GM20431 (cell line): ENCODE measurements at regions not wholly inside any gene's neighbourhood (a gene's known extent, or its start where the extent isn't known, plus 50 kb on each side); places are given as distances from the start of the nearest gene placed in this dataset.
"Not testable (repeated sequence)": the region's sequence is repeated elsewhere in the genome, so short reads cannot be mapped to it uniquely, and the experiment has no call there.

Source experiments
- in situ Hi-C: fragments of 300-500 bp; cut with MseI, MboI; formaldehyde crosslinking; loops from one replicate; pipeline ENCODE4 v1.15.0; 2020; ENCODE audit warnings: low sequenced_read_pairs; ENCODE audit not compliant: unreplicated experiment

DNA sequence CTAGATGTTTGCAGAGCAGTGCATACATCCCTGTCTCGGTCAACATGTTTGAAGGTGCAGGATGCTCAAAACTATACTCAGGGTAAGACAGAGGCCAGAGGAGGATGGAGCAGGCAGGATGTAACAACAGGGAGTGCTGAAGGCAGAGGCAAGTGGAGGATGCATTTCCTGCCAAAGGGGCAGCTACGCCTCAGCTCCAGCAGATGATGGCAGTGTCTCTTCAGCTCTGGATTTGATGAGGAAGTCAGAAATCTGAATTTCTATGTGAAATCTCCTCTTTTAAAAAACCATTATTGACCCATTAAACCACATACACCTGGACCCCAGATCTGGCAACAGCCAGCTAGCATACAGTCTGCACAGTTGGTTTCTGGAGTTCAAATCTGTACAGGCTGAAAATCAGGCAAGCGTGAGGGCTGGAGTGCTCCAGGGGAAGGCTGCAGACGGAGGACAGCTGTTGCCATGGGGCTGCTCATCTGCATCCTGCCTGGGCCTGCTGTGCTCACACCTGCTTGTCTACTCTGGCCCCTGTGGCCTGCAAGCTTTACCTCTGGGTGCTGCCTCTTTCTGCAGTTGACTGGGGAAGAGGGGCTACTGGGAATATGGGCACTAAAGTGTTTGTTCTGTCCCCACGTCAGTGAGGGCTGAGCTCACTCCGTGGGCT, 152.9 kb upstream of the SLC28A3 start:
- in situ Hi-C loops = loop anchor here (25.0 kb wide), 1 partner anchor 94 kb away; no protein-coding TSS in a partner anchor

DNA sequence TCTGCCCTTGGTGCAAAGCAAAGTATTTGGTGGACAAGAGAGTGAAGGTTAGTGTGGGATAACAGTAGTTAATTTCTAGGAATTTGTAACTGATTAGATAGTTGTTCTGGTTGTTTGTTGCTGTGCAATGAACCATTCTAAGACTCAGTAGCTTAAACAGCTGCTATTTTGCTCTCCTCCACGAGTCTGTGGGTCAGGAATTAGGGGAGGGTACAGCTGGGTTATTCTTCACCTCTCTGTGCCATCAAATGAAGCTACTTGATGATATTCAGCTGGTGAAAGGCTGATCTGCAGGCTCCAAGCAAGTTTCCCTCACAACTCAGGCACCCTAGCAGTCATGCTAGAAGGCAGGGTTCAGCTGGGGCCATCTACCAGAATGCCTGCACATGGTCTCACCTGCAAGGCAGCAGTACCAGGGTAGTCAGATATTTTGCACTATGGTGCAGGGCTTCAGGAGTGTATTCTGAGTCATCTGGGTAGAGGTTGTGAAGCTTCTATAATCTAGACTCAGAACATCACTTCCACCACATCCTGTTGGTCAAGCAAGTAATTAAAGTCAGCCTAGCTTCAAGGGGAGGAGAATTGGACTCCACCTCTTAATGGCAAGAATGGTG, 159.5 kb upstream of the SLC28A3 start:
- in situ Hi-C loops = loop anchor here (25.0 kb wide), 1 partner anchor 87 kb away; no protein-coding TSS in a partner anchor

DNA sequence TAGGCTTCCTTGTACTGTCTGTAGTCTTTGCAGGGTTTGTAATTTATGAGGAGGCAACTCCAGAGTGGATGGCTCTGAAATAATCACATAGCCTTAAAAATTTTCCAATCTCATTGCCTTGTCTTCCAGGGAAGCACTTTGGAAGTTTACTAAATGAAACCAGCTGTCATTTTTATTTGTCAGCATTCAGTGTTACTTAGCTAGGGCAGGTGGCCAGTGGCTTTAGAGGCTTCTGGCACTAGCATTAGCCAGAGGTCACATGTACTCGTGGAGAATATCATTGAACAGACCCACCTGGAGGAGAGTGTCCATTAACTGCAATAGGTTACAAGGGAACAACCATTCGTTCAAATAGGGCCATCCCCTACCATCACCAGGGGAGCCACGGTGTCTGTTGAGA, 160.3 kb upstream of the SLC28A3 start:
- in situ Hi-C loops = no loop called here

DNA sequence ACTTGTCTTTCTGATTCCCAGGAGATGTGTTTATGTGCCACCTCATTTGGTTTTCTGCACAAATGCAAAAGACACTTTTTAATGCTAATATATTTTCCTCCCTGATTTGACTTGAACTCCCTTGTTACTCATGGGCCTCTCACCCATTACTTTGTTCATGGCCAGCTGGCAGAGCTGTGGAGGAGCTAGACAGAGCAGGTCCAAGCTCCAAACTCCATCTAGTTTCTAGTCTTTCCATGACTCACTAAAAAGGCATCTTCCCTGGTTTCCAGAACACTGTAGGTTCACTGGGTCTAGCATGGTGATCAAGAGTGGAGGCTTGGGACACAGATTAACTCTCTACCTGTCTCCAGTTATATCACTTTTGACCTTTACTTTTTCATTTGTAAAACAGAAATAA, 161.0 kb upstream of the SLC28A3 start:
- in situ Hi-C loops = no loop called here

DNA sequence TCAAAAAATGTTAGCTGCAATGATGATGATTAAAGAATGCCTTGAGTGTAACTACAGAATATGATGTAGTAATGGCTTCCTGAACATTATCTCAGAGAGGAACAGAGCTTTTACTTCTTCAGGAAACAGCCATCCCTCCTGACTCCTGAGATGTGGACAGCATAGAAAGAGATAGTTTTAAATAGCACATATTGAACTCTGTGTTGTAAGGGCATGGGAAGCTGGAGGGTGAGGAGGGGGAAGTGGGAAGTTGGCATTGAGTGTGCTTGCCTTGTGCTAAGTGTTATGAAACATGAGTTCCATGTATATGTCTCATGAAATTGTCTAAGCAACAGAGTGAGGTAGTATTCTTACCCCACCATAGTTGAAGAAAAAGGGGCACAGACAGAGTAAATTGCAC, 161.5 kb upstream of the SLC28A3 start:
- in situ Hi-C loops = no loop called here

DNA sequence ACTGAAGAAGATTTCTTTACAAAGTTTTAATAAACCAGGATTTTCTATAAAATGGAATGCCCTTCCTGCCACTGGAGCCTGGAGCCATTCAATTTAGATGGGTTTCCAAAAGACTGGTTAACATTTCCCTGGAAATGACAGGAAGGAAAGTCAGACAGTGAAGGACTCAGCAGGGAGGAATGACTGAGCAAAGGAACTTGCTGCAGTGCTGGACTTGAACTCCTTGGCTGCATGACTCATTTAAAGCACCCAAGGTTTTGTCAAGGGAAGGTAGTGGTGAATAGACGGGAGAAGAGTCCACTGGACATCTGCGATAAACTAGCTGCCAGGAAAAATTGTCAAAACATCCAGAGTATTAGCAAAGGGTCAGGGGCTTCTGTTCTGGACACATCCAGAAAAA, 163.8 kb upstream of the SLC28A3 start:
- in situ Hi-C loops = no loop called here

DNA sequence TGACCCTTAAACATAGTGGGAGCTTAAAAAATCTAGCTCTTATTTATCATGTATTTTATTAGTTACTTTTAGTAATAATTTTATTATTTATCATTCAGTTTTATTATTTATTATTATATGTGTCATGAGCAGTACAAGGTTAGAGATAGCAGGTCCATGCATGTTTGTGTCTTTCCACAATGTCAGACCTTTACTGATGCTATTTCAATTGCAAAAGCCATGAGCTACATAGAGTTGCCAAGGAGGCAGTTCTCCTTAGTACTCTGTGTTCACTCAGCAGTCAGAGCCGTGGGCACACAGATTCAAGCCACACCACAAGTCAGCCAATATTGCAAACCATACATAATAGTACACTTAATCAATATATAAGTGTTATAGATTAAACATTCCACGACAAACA, 157.9 kb upstream of the NTRK2 start:
- in situ Hi-C loops = no loop called here

DNA sequence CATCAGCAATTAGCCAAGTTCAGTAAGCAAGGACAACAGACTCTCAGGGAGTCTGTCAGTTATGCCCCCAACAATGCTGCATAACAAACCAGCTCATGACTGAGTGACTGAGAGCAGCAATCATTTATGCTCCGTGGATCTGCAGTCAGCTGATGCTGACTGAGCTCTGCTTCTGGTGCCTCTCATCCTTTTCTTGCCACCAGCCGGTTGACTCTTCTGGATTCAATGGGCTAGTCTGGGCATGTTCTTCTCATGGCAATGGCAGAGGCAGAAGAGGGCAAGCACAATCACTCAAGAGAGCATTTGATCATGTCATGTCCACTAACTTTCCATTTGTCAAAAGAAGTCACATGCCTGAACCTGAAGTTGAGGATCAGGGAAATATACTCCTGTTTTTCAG, 157.0 kb upstream of the NTRK2 start:
- in situ Hi-C loops = no loop called here

DNA sequence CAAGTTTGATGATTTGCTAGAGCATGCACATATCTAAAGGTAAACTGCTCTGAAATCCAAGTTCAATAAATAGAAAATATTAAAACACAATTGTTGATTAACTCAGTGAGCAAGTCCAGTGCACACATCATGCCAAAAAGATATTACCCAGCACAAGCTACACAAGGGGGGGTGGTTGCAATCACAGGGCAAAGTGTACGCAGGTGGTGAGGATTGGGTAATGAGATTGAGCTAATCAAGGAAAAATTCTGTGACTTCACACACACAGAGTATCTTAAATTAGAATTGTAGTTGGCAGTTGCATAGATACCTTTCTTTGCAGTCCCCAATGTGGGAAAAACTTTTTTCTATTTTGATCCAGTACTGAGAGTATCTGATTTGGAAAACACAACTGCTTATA, 156.1 kb upstream of the NTRK2 start:
- in situ Hi-C loops = no loop called here

DNA sequence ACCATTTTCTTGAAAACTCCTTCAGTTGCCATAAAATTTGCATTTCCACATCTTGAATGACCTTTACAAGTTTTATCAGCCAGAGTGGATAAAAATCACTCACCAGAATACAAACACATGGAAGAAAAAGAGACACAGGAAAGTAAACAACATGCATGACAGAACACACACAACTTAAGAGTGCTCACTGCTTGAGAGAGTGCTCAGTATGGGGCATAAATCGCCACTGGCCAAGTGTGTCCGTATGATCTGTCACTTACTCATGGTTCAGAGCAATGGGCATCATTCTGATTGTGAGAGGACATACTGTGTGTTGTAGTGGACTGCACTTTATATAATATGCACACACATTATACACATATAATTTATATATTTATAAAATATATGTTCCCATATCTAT, 155.6 kb upstream of the NTRK2 start:
- in situ Hi-C loops = no loop called here

DNA sequence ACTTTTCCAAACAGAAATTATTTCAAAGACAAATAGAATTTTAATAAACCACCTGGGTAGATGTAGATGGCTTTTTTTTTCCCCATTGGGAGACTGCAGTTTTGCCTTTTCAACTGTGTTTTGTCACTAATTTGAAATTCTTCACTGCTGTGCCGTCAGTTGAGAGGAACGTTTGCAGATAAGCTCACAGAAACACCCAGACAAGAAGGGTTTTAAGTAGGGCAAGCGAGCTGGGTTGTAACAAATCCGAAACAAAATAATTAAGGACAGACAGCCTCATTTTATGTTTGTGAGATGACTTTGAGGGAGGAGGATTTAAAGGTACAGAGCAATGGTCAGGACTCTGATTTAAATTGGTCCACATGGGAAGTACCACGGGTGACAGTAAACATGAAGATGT, 155.1 kb upstream of the NTRK2 start:
- in situ Hi-C loops = no loop called here

DNA sequence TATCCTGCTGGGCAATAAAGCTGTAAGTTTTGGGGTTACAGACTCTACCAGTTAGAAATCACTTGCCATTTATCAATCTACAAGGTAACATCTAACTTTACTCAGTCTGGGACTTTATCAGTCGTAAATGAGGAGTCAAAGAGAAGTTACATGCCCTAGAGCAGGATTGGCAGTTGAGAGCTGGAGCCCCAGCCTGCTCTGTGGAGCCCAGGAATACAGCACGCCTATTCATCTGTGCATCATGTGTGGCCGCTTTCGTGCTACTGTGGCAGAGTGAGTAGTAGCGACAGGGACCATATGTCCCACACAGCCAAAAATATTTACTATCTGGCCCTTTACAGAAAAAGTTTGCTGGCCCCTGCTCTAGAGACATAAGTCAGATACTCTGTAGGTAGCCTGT, 152.5 kb upstream of the NTRK2 start:
- in situ Hi-C loops = no loop called here

DNA sequence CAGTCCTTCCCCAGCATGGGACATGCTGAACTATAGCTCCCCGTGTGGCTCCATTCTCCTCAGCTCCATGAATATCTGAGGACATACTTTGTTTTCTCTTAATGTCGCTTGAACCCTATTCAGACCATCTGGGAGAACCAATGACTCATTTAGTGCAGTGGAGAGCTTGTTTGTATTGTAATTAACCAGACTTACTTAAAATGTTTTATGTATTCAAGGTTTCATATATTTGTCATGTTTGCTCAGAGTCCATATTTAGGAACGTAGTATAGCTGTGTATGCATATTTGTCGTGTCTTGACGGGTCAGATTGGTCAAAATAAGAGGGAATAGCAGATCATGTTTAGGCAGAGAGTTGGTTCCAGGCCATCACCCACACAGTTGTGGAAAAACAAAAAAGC, 150.1 kb upstream of the NTRK2 start:
- in situ Hi-C loops = no loop called here

DNA sequence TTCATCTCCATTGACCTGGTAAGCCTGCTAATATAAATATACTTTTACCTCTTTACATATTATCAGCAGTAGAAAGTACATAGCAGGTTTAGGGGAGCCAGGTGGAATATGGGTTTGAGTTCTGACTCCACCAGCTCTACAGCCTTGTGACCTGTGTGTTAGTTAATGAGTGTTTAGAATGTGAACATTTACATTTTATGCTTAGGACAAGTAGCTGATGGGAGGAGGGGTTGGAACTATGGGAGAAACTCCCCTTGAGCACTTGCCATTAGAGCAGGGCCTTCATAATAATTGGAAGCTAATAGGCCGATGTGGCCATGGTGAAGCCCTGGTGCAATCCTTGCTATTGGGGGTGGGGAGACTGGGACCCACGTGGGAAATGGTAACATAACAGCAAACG, 148.3 kb upstream of the NTRK2 start:
- in situ Hi-C loops = no loop called here

DNA sequence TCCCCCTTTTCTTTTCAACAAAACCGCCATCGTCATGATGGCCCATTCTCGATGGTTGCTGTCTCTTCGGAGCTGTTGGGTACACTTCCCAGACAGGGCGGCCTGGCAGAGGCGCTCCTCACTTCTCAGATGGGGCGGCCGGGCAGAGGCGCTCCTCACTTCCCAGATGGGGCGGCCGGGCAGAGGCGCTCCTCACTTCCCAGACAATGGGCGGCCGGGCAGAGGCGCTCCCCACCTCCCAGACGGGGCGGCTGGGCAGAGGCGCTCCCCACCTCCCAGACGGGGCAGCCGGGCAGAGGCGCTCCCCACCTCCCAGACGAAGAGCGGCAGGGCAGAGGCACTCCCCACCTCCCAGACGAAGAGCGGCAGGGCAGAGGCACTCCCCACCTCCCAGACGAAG, 143.3 kb upstream of the NTRK2 start:
- in situ Hi-C loops = not testable (repeated sequence)

DNA sequence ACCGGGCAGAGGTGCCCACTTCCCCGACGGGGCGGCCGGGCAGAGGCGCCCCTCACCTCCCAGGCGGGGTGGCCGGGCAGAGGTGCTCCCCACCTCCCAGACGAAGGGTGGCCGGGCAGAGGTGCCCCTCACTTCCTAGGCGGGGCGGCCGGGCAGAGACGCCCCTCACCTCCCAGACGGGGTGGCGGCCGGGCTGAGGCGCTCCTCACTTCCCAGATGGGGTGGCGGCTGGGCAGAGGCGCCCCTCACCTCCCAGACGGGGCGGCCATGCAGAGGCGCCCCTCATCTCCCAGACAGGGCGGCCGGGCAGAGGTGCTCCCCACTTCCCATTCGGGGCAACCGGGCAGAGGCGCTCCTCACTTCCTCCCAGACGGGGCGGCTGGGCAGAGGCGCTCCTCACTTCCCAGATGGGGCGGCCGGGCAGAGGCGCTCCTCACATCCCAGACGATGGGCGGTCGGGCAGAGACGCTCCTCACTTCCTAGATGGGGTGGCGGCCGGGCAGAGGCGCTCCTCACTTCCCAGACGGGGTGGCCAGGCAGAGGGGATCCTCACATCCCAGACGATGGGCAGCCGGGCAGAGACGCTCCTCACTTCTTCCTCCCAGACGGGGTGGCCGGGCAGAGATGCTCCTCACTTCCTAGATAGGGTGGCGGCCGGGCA, 142.3 kb upstream of the NTRK2 start:
- in situ Hi-C loops = not testable (repeated sequence)

DNA sequence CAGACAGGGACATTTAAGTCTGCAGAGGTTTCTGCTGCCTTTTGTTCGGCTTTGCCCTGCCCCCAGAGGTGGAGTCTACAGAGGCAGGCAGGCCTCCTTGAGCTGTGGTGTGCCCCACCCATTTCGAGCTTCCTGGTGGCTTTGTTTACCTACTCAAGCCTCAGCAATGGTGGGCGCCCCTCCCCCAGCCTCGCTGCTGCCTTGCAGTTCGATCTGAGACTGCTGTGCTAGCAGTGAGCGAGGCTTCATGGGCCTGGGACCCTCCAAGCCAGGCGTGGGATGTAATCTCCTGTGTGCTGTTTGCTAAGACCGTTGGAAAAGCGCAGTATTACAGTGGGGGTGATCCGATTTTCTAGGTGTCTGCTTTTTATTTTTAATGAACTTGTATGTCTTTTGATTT, 133.6 kb upstream of the NTRK2 start:
- in situ Hi-C loops = not testable (repeated sequence)

DNA sequence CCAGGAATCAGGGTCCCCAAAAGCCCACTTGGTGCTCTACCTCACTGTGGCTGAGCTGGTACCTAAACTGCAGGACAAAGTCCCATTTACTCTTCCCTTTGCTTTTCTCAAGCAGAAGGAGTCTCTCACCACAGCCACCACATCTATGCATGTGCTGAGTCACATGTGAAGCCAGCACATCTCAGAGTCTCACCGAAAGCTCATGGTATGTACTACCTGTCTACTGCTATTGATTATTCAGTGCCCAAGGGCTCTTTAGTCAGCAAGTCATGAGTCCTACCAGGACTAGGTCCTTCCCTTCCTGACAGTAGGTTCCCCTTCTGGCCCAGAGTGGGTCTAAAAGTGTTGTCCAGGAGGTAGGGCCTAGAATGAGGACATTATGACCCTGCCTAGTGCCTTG, 130.7 kb upstream of the NTRK2 start:
- in situ Hi-C loops = no loop called here

DNA sequence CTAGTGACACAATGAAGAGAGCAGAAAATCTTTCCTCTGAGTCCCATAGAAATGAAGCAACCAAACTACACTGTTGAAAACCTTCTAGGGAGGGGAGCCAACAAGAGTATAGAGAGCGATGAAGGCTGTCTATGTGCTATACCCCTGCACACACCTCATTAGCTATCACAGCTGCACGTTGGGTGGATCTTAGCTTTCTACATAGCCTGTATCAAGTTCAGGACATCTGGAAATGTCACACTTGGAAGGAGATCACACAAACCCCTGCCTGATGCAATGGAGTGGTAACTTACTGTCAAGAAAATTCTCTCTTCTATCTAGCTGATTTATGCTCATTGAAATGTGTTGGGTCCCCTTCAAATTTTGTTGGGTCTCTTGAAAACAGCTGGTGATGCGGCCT, 127.0 kb upstream of the NTRK2 start:
- in situ Hi-C loops = no loop called here

DNA sequence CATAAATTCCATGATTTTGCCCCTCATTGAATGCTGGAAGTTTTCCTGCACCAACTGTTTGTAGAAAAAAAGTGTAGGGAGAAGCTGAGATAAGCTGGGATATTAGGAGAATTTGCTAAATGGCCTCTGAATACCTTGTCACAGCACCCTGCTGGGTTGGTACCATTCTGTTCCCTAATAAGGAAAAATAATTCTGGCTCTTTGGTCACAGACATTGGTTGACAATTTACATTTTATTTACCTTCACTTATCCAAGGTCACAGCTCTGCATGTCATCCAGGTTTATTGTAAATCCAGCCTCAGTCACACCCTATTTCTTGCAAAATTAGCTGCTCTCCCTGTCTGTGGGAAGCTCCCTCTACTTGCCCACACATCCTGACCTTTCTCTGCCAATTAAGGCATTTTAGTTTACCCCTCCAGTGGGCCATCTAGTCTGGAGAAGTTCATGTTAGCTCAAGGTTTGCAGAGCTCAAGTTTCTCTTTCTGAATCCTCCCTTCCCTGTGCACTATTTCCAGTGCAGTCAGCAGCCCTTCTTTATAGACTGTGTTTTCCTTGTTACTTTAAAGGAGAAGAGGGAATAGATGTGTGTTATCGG, 115.4 kb upstream of the NTRK2 start:
- in situ Hi-C loops = no loop called here

DNA sequence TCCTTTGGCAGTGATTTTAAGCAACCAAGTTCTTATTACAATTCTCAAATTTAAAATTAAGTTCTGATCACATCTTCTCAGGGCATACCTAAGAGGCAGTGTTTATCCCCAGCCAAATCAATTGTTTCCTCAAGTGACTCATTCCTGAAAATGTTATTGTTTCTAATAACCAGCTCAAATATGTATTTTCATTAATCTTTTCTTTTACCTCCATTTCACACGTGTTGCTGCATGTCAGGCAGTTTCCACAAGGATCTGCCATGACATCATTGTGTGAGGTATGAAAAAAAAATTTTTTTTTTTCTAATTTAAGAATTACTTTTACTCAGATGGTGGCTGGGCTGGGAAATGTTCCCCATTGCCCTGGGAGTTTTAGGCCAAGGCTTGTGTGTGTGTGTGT, 113.0 kb upstream of the NTRK2 start:
- in situ Hi-C loops = no loop called here
